OCI-LY1 (cell line): ENCODE measurements at regions not wholly inside any gene's neighbourhood (a gene's known extent, or its start where the extent isn't known, plus 50 kb on each side); places are given as distances from the start of the nearest gene placed in this dataset.

Source experiments
- H2AFZ ChIP-seq: fragments of 200-600 bp; sonication (generic), shearing (Covaris generic); 2 replicates; pipeline ENCODE4 v1.6.0; 2014; ENCODE audit warnings: antibody characterized with exemption, mild to moderate bottlenecking, low read length
- H3F3A ChIP-seq: fragments of 200-600 bp; sonication (generic), shearing (Covaris generic); 2 replicates; pipeline ENCODE4 v1.6.0; 2014; ENCODE audit warnings: mild to moderate bottlenecking, antibody characterized with exemption, low read length, moderate library complexity; ENCODE audit not compliant: insufficient read depth
- H3K27ac ChIP-seq: fragments of 200-600 bp; sonication (generic); 2 replicates; pipeline ENCODE4 v1.5.1; 2014; ENCODE audit warnings: low read length, mixed run types, mild to moderate bottlenecking, low read depth; ENCODE audit not compliant: poor library complexity, severe bottlenecking
- H3K27me3 ChIP-seq: fragments of 200-600 bp; sonication (generic); 2 replicates; pipeline ENCODE4 v1.6.0; 2014; ENCODE audit warnings: antibody characterized with exemption, mild to moderate bottlenecking, low read length, moderate library complexity; ENCODE audit not compliant: insufficient read depth
- H3K36me3 ChIP-seq: fragments of 200-600 bp; sonication (generic); 2 replicates; pipeline ENCODE4 v1.6.1; 2014; ENCODE audit warnings: mild to moderate bottlenecking, antibody characterized with exemption, low read length, moderate library complexity, mixed read lengths; ENCODE audit not compliant: insufficient read depth
- H3K4me1 ChIP-seq: fragments of 200-600 bp; sonication (generic); 2 replicates; pipeline ENCODE4 v1.5.1; 2014; ENCODE audit warnings: mild to moderate bottlenecking, low read length, moderate library complexity; ENCODE audit not compliant: insufficient read depth, severe bottlenecking
- H3K4me2 ChIP-seq: fragments of 200-600 bp; sonication (generic), shearing (Covaris generic); 2 replicates; pipeline ENCODE4 v1.6.1; 2014; ENCODE audit warnings: low read length
- H3K4me3 ChIP-seq: fragments of 200-600 bp; sonication (generic); 2 replicates; pipeline ENCODE4 v1.5.1; 2014; ENCODE audit warnings: low read length, low read depth, mild to moderate bottlenecking, mixed read lengths; ENCODE audit not compliant: poor library complexity, severe bottlenecking
- H3K79me2 ChIP-seq: fragments of 200-600 bp; shearing (Covaris generic); 2 replicates; pipeline ENCODE4 v1.6.1; 2016; ENCODE audit warnings: mixed run types, low read length, mixed read lengths; ENCODE audit not compliant: insufficient read depth
- H3K9ac ChIP-seq: fragments of 200-600 bp; sonication (generic), shearing (Covaris generic); 2 replicates; pipeline ENCODE4 v1.6.1; 2014; ENCODE audit warnings: mild to moderate bottlenecking, low read length, mixed read lengths
- H3K9me2 ChIP-seq: fragments of 200-600 bp; sonication (generic), shearing (Covaris generic); 2 replicates; pipeline ENCODE4 v1.6.1; 2014; ENCODE audit warnings: low read depth, mild to moderate bottlenecking, low read length, mixed read lengths
- H3K9me3 ChIP-seq: fragments of 200-600 bp; shearing (Covaris generic); 2 replicates; pipeline ENCODE4 v1.6.1; 2014; ENCODE audit warnings: low read length, mixed read lengths
- H4K20me1 ChIP-seq: fragments of 200-600 bp; sonication (generic), shearing (Covaris generic); 2 replicates; pipeline ENCODE4 v1.6.0; 2016; ENCODE audit warnings: mild to moderate bottlenecking, low read length; ENCODE audit not compliant: insufficient read depth
- CTCF ChIP-seq: fragments of 200-600 bp; sonication (generic), shearing (Covaris generic); IDR thresholded peaks from 2 replicates; pipeline ENCODE4 v1.5.1; 2017; ENCODE audit warnings: mild to moderate bottlenecking, antibody characterized with exemption, low read length, moderate library complexity, mixed read lengths
- EZH2 ChIP-seq: fragments of 200-600 bp; sonication (generic), shearing (Covaris generic); IDR thresholded peaks from 2 replicates; pipeline ENCODE4 v1.8.0; 2017; ENCODE audit warnings: borderline replicate concordance, mixed run types, mild to moderate bottlenecking, antibody characterized with exemption, low read length, moderate library complexity, mixed read lengths

GRCh38 chr14:101373690-101374295, 187.5 kb upstream of the DIO3 start:
- TF ChIP-seq CTCF (no peak), EZH2 (no peak)
- H3K27me3 ChIP-seq = peaks cover 6% of the 10 kb centered on the region; the same call in 1 of the 2 replicates
- H3K9ac ChIP-seq = no peak overlapping the region
- no peaks in the 10 kb centered on the region for H3K9me2 ChIP-seq
- H3K79me2 ChIP-seq = no peaks in the 10 kb centered on the region
- H3K4me3 ChIP-seq = no peak overlapping the region
- H3K9me3 ChIP-seq = no peaks in the 10 kb centered on the region
- no peak overlapping the region for H2AFZ ChIP-seq
- H3K4me2 ChIP-seq = no peak overlapping the region
- H3F3A ChIP-seq = no peaks in the 10 kb centered on the region
- H3K4me1 ChIP-seq = no peaks in the 10 kb centered on the region
- H4K20me1 ChIP-seq = no peaks in the 10 kb centered on the region
- no peaks in the 10 kb centered on the region for H3K36me3 ChIP-seq
- no peak overlapping the region for H3K27ac ChIP-seq

- Histone ChIP-seq H2AFZ (no peak overlapping the region), H3K27me3 (peaks cover 6% of the 10 kb centered on the region; the same call in 1 of the 2 replicates), H3K4me1 (no peaks in the 10 kb centered on the region), H3K36me3 (no peaks in the 10 kb centered on the region), H3K9ac (no peak overlapping the region), H4K20me1 (no peaks in the 10 kb centered on the region), H3K9me3 (no peaks in the 10 kb centered on the region), H3K79me2 (no peaks in the 10 kb centered on the region), H3K4me2 (no peak overlapping the region), H3K27ac (no peak overlapping the region), H3K9me2 (no peaks in the 10 kb centered on the region), H3K4me3 (no peak overlapping the region), H3F3A (no peaks in the 10 kb centered on the region)
- TF ChIP-seq EZH2 = no peak
- no peak for TF ChIP-seq CTCF
These were observed 186.6 kb upstream of the DIO3 start for GRCh38 chr14:101374373-101375338.

DNA sequence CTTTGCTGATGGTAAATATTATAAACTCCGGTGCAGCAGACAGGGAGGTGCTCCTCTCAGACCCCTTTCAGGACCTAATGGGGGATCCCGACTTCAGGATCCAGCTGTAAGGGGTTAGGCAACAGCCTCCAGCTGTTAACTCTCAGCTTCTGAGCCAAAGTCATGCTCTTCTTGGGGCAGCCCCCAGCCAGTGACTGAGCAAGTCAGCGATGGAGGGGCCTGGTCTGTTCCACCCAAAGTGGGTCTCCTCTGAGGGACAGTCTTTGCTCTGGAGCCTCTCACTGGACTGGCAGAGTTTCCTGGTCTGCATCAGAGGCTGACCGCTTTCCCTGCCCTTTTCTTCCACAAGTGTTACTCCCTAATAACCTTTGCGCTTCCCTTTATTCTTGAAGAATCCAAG, 184.2 kb upstream of the DIO3 start:
- H3K27me3 ChIP-seq = peaks cover 6% of the 10 kb centered on the region; the same call in 1 of the 2 replicates
- no peak overlapping the region for H2AFZ ChIP-seq
- no peaks in the 10 kb centered on the region for H3K9me2 ChIP-seq
- no peaks in the 10 kb centered on the region for H4K20me1 ChIP-seq
- no peak overlapping the region for H3K9ac ChIP-seq
- H3K36me3 ChIP-seq = no peaks in the 10 kb centered on the region
- no peaks in the 10 kb centered on the region for H3F3A ChIP-seq
- H3K4me1 ChIP-seq = no peaks in the 10 kb centered on the region
- TF ChIP-seq EZH2 = no peak
- TF ChIP-seq CTCF = no peak
- no peaks in the 10 kb centered on the region for H3K9me3 ChIP-seq
- H3K4me3 ChIP-seq = no peak overlapping the region
- no peaks in the 10 kb centered on the region for H3K79me2 ChIP-seq
- H3K27ac ChIP-seq = no peak overlapping the region
- no peak overlapping the region for H3K4me2 ChIP-seq
